ENCODE measurements at regions not wholly inside any gene's neighbourhood (a gene's known extent, or its start where the extent isn't known, plus 50 kb on each side); places are given as distances from the start of the nearest gene placed in this dataset.

DNA sequence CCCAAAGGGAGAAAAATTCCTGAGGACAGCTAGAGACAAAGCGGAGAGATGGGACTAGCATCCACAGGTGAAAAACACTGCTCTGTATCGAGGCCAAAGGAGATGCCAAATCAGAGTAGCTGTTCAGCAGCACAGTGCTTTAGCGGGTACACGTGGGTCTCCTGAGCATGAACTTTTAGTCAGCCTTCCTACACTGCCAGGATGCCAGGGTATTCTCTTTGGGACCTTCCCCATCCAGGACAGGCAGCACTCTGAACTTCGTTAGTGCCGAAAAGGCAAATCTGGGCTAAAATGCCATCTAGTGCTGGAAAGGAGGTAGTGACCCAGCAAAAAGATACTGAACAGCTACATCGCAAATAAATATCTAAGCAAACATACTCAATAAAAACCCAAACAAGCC, 64.9 kb downstream of the C6orf58 start:
- DNase-seq: peak; percentile 7
